Endodermal cell (in vitro differentiated cells): ENCODE measurements at regions not wholly inside any gene's neighbourhood (a gene's known extent, or its start where the extent isn't known, plus 50 kb on each side); places are given as distances from the start of the nearest gene placed in this dataset.

Source experiments
- DNase-seq: peaks from one replicate; pipeline ENCODE4 v3.0.0-alpha.2; 2017
- H3K27ac ChIP-seq: 2 replicates; pipeline ENCODE4 v1.5.1; 2013; ENCODE audit warnings: mild to moderate bottlenecking, low read depth, low read length, moderate library complexity
- H3K27me3 ChIP-seq: 2 replicates; pipeline ENCODE4 v1.6.1; 2013; ENCODE audit warnings: mild to moderate bottlenecking, low read length, moderate library complexity; ENCODE audit not compliant: insufficient read depth, control insufficient read depth, poor library complexity, severe bottlenecking
- H3K36me3 ChIP-seq: 2 replicates; pipeline ENCODE4 v1.7.0; 2013; ENCODE audit warnings: mild to moderate bottlenecking, low read length, moderate library complexity; ENCODE audit not compliant: control insufficient read depth, insufficient read depth
- H3K4me1 ChIP-seq: one replicate; pipeline ENCODE4 v1.7.0; 2013; ENCODE audit warnings: low read length; ENCODE audit not compliant: control insufficient read depth, insufficient read depth
- H3K4me3 ChIP-seq: 2 replicates; pipeline ENCODE4 v1.5.1; 2013; ENCODE audit warnings: mild to moderate bottlenecking, low read length, moderate library complexity
- H3K9ac ChIP-seq: 2 replicates; pipeline ENCODE4 v1.6.1; 2013; ENCODE audit warnings: mild to moderate bottlenecking, low read length, moderate library complexity; ENCODE audit not compliant: poor library complexity, severe bottlenecking; ENCODE audit errors: extremely low read depth
- H3K9me3 ChIP-seq: 2 replicates; pipeline ENCODE4 v1.6.1; 2013; ENCODE audit warnings: mild to moderate bottlenecking, low read length, moderate library complexity; ENCODE audit not compliant: control insufficient read depth
- H3K27ac Mint-ChIP-seq: 2 replicates; pipeline ENCODE4 v1.8.0; 2020; ENCODE audit warnings: mixed read lengths
- H3K27me3 Mint-ChIP-seq: 2 replicates; pipeline ENCODE4 v1.8.0; 2021; ENCODE audit warnings: mild to moderate bottlenecking, mixed read lengths; ENCODE audit not compliant: insufficient read depth
- H3K36me3 Mint-ChIP-seq: 2 replicates; pipeline ENCODE4 v1.8.0; 2020; ENCODE audit warnings: low read depth, mixed read lengths
- H3K4me1 Mint-ChIP-seq: 2 replicates; pipeline ENCODE4 v1.8.0; 2020; ENCODE audit warnings: mixed read lengths
- H3K4me3 Mint-ChIP-seq: 2 replicates; pipeline ENCODE4 v1.8.0; 2020; ENCODE audit warnings: mild to moderate bottlenecking, moderate library complexity, mixed read lengths
- H3K9me3 Mint-ChIP-seq: 2 replicates; pipeline ENCODE4 v1.8.0; 2020; ENCODE audit warnings: mild to moderate bottlenecking, mixed read lengths
- WGBS, 2 experiments: methylation state at CpG; one replicate each; pipeline versions ENCODE4 v1.1.5 to v1.1.7; 2013; ENCODE audit warnings: missing lambda C conversion rate in 2 of 2, mixed read lengths in 1 of 2; ENCODE audit not compliant: insufficient coverage in 1 of 2, insufficient read length in 1 of 2; 5-methylcytosine and 5-hydroxymethylcytosine counted together
- TF ChIP-seq, protein P1 (sequence below): fragments of 200-600 bp; sonication (generic); conservative IDR thresholded peaks from 2 replicates; pipeline ENCODE4 v1.5.0; 2021; ENCODE audit warnings: antibody characterized with exemption, mild to moderate bottlenecking

DNA sequence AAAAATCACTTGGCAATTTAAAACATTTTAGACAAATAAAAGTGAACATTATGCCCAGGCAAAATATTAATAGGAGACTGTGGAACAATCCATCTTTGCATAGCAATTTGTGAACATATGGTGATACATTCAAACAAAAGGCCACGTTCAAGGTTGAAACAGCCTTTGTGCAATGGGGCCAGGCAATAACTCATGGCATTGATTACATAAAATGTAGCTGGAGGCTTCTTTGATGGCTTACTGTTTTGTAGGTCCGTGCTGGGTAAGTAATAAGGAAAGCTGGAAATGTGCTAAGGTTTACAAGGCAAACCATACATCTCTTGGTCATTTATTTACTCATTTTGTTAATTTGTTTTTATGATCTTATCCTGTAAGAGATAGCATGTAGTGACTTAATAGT, 651.8 kb downstream of the KCTD16 start:
- Mint-ChIP-seq H3K36me3 (no peaks in the 10 kb centered on the region), H3K4me3 (no peak overlapping the region), H3K9me3 (peaks cover 6% of the 10 kb centered on the region), H3K27me3 (no peaks in the 10 kb centered on the region), H3K27ac (no peak overlapping the region), H3K4me1 (no peaks in the 10 kb centered on the region)
- DNase-seq = no peak
- no peak overlapping the region for H3K9ac ChIP-seq
- no peak overlapping the region for H3K27ac ChIP-seq
- H3K27me3 ChIP-seq = no peaks in the 10 kb centered on the region
- no peaks in the 10 kb centered on the region for H3K4me1 ChIP-seq
- TF ChIP-seq, protein P1, sequence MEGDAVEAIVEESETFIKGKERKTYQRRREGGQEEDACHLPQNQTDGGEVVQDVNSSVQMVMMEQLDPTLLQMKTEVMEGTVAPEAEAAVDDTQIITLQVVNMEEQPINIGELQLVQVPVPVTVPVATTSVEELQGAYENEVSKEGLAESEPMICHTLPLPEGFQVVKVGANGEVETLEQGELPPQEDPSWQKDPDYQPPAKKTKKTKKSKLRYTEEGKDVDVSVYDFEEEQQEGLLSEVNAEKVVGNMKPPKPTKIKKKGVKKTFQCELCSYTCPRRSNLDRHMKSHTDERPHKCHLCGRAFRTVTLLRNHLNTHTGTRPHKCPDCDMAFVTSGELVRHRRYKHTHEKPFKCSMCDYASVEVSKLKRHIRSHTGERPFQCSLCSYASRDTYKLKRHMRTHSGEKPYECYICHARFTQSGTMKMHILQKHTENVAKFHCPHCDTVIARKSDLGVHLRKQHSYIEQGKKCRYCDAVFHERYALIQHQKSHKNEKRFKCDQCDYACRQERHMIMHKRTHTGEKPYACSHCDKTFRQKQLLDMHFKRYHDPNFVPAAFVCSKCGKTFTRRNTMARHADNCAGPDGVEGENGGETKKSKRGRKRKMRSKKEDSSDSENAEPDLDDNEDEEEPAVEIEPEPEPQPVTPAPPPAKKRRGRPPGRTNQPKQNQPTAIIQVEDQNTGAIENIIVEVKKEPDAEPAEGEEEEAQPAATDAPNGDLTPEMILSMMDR = no peak
- no peaks in the 10 kb centered on the region for H3K9me3 ChIP-seq
- 86 to 88% methylated on average over 1 of the region's 2 CpGs for WGBS, 2 experiments
- H3K4me3 ChIP-seq = no peak overlapping the region
- H3K36me3 ChIP-seq = no peaks in the 10 kb centered on the region

DNA sequence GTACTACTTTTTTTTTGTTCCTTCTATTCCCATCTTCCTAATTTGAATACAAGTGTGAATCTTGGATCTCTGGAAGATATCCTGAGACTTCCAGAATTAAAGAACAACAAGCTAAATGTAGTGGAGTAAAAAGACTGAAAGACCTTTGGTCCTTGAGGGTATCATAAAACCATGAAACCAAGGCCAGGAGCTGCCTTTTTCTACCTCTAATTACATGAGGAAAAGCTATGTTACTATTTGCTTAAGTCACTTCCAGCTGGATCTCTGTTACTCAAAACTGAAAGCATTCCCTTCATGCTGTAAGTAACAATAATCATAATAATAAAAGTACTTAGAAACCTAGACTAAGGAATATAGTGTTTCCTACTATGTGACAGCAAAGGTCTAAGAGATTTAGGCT, 649.6 kb downstream of the KCTD16 start:
- Histone ChIP-seq H3K4me1 (no peaks in the 10 kb centered on the region), H3K27me3 (no peaks in the 10 kb centered on the region), H3K9ac (no peak overlapping the region), H3K4me3 (no peak overlapping the region), H3K36me3 (no peaks in the 10 kb centered on the region), H3K27ac (no peak overlapping the region), H3K9me3 (no peaks in the 10 kb centered on the region)
- Mint-ChIP-seq H3K36me3 (no peaks in the 10 kb centered on the region), H3K27ac (no peak overlapping the region), H3K9me3 (peaks cover 4% of the 10 kb centered on the region), H3K4me1 (no peaks in the 10 kb centered on the region), H3K4me3 (no peak overlapping the region), H3K27me3 (no peaks in the 10 kb centered on the region)
- TF ChIP-seq, protein P1 = no peak
- no peak for DNase-seq

DNA sequence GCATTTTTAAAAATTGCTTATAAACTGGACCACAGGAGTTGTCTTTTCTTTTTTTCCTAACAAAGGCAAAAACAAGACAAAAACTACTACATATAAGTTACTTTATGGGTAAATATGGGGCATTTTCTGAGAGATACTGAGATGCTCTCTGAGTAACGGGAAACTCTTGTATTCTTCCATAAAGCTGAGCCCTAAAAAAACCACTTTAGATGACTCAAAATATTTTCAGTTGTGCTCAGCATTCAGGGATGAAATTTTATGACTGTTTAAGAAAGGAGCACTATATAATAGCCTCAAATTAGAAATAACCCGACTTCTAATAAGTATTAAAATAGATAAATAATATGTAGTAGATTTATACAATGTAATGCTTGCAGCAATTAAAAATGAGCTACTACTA, 644.5 kb downstream of the KCTD16 start:
- Mint-ChIP-seq H3K27ac (no peak overlapping the region), H3K27me3 (no peaks in the 10 kb centered on the region), H3K4me3 (no peak overlapping the region), H3K9me3 (no peaks in the 10 kb centered on the region), H3K36me3 (no peaks in the 10 kb centered on the region), H3K4me1 (no peaks in the 10 kb centered on the region)
- Histone ChIP-seq H3K27ac (no peak overlapping the region), H3K9me3 (no peaks in the 10 kb centered on the region), H3K27me3 (no peaks in the 10 kb centered on the region), H3K36me3 (no peaks in the 10 kb centered on the region), H3K9ac (no peak overlapping the region), H3K4me1 (no peaks in the 10 kb centered on the region), H3K4me3 (no peak overlapping the region)
- DNase-seq = no peak
- WGBS, 2 experiments = 83% methylated on average over 1 of the region's 2 CpGs; no CpG with 5 or more reads in 1 of the 2 experiments
- TF ChIP-seq, protein P1 = no peak
